Naive B cell (primary cell): ENCODE measurements at regions not wholly inside any gene's neighbourhood (a gene's known extent, or its start where the extent isn't known, plus 50 kb on each side); places are given as distances from the start of the nearest gene placed in this dataset.
"Not testable (repeated sequence)": the region's sequence is repeated elsewhere in the genome, so short reads cannot be mapped to it uniquely, and the experiment has no call there.

Source experiments
- ATAC-seq, 2 donors: fragments of 150-1000 bp; cut with Tn5 transposase; 2 replicates each; pipeline ENCODE4 v1.10.0; 2021; ENCODE audit warnings: low read depth in 2 of 2, mild to moderate bottlenecking in 2 of 2, moderate library complexity in 2 of 2
- DNase-seq: peaks from one replicate; pipeline ENCODE4 v3.0.0; 2022
- H3K27ac Mint-ChIP-seq, 6 donors: one replicate each; pipeline ENCODE4 v1.8.0; 2020 to 2022; ENCODE audit warnings: mild to moderate bottlenecking in 6 of 6, mixed read lengths in 6 of 6, moderate library complexity in 5 of 6, inconsistent platforms in 2 of 6
- H3K27me3 Mint-ChIP-seq, 3 donors: one replicate each; pipeline ENCODE4 v1.8.0; 2021 to 2022; ENCODE audit warnings: mixed read lengths in 3 of 3, mild to moderate bottlenecking in 1 of 3
- H3K36me3 Mint-ChIP-seq, 2 donors: one replicate each; pipeline ENCODE4 v1.8.0; 2020 to 2022; ENCODE audit warnings: mixed read lengths in 2 of 2, inconsistent platforms in 1 of 2, mild to moderate bottlenecking in 1 of 2
- H3K4me1 Mint-ChIP-seq, 3 donors: one replicate each; pipeline ENCODE4 v1.8.0; 2020 to 2022; ENCODE audit warnings: mixed read lengths in 3 of 3, inconsistent platforms in 1 of 3, mild to moderate bottlenecking in 1 of 3, moderate library complexity in 1 of 3
- H3K4me3 Mint-ChIP-seq, 8 donors: one replicate each; pipeline ENCODE4 v1.8.0; 2020 to 2022; ENCODE audit warnings: mild to moderate bottlenecking in 8 of 8, mixed read lengths in 8 of 8, moderate library complexity in 8 of 8, inconsistent platforms in 2 of 8
- H3K9me3 Mint-ChIP-seq, 7 donors: one replicate each; pipeline ENCODE4 v1.8.0; 2020 to 2022; ENCODE audit warnings: mixed read lengths in 7 of 7, mild to moderate bottlenecking in 5 of 7, inconsistent platforms in 2 of 7, moderate library complexity in 1 of 7

DNA sequence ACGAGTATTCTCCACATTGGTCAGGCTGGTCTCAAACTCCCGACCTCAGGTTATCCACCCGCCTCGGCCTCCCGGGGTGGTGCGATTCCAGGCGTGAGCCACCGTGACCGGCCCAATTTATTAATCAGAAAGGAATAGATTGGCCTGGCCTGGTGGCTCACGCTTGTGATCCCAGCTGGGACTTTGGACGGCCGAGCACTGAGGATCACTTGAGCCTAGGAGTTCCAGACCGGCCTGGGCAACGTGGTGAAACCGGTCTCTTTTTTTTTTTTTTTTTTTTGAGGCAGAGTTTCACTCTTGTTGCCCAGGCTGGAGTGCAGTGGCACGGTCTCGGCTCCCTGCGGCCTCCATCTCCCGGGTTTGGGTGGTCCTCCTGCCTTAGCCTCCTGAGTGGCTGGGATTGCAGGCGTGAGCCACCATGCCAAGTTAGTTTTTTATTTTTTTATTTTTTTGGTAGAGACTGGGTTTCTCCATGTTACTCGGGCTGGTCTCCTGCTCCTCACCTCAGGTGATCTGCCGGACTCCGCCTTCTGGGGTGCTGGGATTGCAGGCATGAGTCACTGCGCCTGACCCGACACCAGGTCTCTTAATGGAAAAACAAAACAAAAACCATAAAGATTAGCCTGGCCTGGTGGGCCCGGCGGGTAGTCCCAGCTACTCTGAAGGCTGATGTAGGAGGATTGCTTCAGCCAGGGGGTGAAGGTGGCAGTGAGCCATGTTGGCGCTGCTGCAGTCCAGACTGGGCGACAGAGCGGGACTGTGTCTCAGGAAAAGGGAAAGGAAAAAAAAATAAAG is 141.0 kb downstream of the GOLGA6L22 start:
- ATAC-seq, H3K36me3 Mint-ChIP-seq, DNase-seq, H3K4me1 Mint-ChIP-seq, H3K27ac Mint-ChIP-seq, H3K27me3 Mint-ChIP-seq, H3K9me3 Mint-ChIP-seq: not testable (repeated sequence)
- H3K4me3 Mint-ChIP-seq = peak overlapping the region in 1 of 8 donors; percentile 60

GRCh38 chr15:22616976-22617375 is 158.3 kb downstream of the GOLGA6L22 start:
- not testable (repeated sequence) for H3K4me3 Mint-ChIP-seq, H3K27ac Mint-ChIP-seq, H3K27me3 Mint-ChIP-seq, DNase-seq, H3K4me1 Mint-ChIP-seq, H3K9me3 Mint-ChIP-seq, H3K36me3 Mint-ChIP-seq, ATAC-seq

GRCh38 chr15:22631789-22632188 is 154.7 kb upstream of the NIPA1 start:
- not testable (repeated sequence) for H3K27ac Mint-ChIP-seq, H3K4me1 Mint-ChIP-seq, H3K27me3 Mint-ChIP-seq, ATAC-seq, DNase-seq, H3K9me3 Mint-ChIP-seq, H3K4me3 Mint-ChIP-seq, H3K36me3 Mint-ChIP-seq

DNA sequence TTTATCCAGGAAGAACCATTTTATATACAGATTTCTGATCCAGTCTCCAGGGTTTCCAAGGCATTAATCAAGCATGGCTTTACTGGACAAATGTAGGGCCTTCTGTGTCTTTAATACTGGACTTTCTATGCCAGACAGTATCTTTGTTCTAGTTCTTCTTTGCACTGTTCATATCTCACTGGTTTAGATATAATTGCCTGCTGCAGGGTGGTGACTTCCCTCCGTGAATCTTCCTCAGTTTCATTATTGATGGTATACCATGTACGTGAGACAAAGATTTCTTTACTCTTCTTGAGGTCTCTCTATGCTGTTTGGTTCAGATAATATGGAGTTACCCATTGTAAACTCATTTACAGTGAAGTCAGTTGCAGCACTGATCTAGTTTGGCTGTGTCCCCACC is 146.5 kb upstream of the NIPA1 start:
- not testable (repeated sequence) for H3K4me3 Mint-ChIP-seq, H3K9me3 Mint-ChIP-seq, DNase-seq, ATAC-seq, H3K4me1 Mint-ChIP-seq, H3K36me3 Mint-ChIP-seq, H3K27ac Mint-ChIP-seq
- H3K27me3 Mint-ChIP-seq = peaks cover 4 to 26% (median 14%) of the 10 kb centered on the region in 3 donors

- not testable (repeated sequence) for H3K36me3 Mint-ChIP-seq, H3K4me1 Mint-ChIP-seq, H3K4me3 Mint-ChIP-seq, H3K27ac Mint-ChIP-seq, H3K9me3 Mint-ChIP-seq, ATAC-seq, DNase-seq
- peaks cover 0 to 11% (median 0%) of the 10 kb centered on the region in 3 donors for H3K27me3 Mint-ChIP-seq
Observed at GRCh38 chr15:22649458-22649857, 137.0 kb upstream of the NIPA1 start.

- not testable (repeated sequence) for H3K4me1 Mint-ChIP-seq, H3K9me3 Mint-ChIP-seq, ATAC-seq
Observed at GRCh38 chr15:22651179-22651578, 135.3 kb upstream of the NIPA1 start.

DNA sequence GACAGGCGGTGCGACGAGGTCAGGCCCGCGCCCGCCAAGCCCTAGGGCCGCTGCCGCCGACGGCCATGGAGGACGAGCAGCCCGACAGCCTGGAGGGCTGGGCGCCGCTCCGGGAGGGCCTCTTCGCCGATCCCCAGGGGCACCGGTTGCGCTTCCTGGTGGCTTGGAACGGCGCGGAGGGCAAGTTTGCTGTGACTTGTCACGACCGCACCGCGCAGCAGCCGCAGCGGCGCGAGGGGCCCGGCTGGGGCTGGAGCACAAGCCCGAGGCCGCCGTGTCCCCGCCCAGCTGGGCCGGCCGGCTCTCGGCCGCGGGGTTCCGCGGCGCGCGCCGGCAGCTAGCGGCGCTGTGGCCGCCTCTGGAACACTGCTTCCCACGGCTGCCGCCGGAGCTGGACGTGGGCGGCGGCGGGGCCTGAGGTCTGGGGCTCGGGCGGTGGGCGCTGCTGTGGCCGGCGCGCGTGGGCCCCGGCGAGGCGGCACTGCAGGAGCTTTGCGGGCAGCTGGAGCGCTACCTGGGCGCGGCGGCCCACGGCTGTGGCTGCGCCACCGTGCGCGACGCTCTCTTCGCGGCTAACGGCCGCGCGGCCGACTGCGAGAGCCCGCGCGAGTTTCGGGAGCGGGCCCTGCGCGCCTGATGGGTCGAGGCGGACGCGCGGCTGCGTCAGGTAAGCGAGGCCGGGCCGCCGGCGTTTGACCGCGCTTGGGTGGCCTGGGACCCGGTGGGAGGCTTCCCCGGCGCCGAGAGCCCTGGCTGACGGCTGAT is 122.0 kb upstream of the NIPA1 start:
- peak; percentile 77 to 78 for ATAC-seq
- H3K27ac Mint-ChIP-seq = peak overlapping the region in 1 of 6 donors; percentile 69
- H3K36me3 Mint-ChIP-seq = not testable (repeated sequence)

More at GRCh38 chr15:22651179-22651578, 135.3 kb upstream of the NIPA1 start:
- H3K36me3 Mint-ChIP-seq, H3K4me3 Mint-ChIP-seq, DNase-seq, H3K27ac Mint-ChIP-seq, H3K27me3 Mint-ChIP-seq: not testable (repeated sequence)

GRCh38 chr15:22665059-22665702 is 121.3 kb upstream of the NIPA1 start:
- ATAC-seq, H3K36me3 Mint-ChIP-seq, H3K27me3 Mint-ChIP-seq, H3K9me3 Mint-ChIP-seq: not testable (repeated sequence)
- H3K4me1 Mint-ChIP-seq = peaks cover 6 to 11% (median 9%) of the 10 kb centered on the region in 3 donors
- peak overlapping the region in 5 of 6 donors; percentile 20 to 74 (median 59) for H3K27ac Mint-ChIP-seq
- peak overlapping the region; percentile 69 to 88 (median 82) for H3K4me3 Mint-ChIP-seq
- peak; percentile 19 for DNase-seq

More for the DNA sequence above, 122.0 kb upstream of the NIPA1 start:
- not testable (repeated sequence) for H3K9me3 Mint-ChIP-seq, H3K27me3 Mint-ChIP-seq
- peak; percentile 19 for DNase-seq
- H3K4me3 Mint-ChIP-seq = peak overlapping the region; percentile 71 to 88 (median 82)
- H3K4me1 Mint-ChIP-seq = peaks cover 6 to 11% (median 9%) of the 10 kb centered on the region in 3 donors

DNA sequence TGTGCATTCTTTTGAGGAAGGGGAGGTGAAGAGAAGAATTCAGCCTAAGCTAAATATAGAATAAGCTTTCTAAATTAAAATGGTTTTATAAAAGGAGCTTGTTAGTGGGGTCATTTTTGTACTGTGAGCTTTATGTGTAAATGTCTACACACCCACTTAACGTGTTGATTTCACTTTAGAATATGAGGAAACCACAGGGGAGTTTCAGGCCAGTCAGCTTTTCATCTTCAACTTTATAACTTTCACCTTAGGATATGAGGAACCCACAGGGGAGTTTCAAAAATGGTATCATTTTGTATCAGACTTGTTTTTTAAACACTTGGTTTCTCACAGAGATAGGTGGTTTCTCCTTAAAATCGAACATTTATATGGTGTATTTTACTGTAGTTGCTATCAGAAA is 120.7 kb upstream of the NIPA1 start:
- Mint-ChIP-seq H3K4me1 (peaks cover 6 to 11% (median 9%) of the 10 kb centered on the region in 3 donors), H3K4me3 (peak overlapping the region; percentile 69 to 88 (median 82)), H3K27ac (peak overlapping the region in 4 of 6 donors; percentile 20 to 74 (median 50))
- not testable (repeated sequence) for ATAC-seq, H3K36me3 Mint-ChIP-seq, H3K27me3 Mint-ChIP-seq, H3K9me3 Mint-ChIP-seq
- DNase-seq = peak; percentile 5

- H3K27me3 Mint-ChIP-seq, H3K27ac Mint-ChIP-seq, ATAC-seq, H3K4me3 Mint-ChIP-seq, DNase-seq, H3K36me3 Mint-ChIP-seq, H3K4me1 Mint-ChIP-seq, H3K9me3 Mint-ChIP-seq: not testable (repeated sequence)
Observed at GRCh38 chr15:22684786-22685185, 101.7 kb upstream of the NIPA1 start.

DNA sequence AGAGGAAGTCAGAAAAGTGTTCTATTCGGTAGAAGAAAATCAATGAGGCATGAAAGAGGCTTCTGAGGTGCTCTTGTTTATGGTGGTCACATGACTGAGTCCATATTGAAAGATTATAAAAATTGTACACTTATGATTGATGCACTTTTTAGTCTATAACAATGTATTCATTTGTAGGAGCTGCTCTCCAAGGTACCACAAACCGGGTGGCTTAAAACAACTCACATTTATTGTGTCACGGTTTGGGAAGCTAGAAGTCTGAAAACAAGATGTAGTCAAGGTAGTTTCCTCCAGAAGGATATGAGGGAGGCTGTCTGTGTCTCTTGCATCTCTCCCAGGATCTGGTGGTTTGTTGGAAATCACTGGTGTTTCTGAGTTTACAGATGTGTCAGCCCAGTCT is 86.6 kb upstream of the NIPA1 start:
- ATAC-seq, DNase-seq, H3K27me3 Mint-ChIP-seq, H3K4me1 Mint-ChIP-seq, H3K27ac Mint-ChIP-seq, H3K9me3 Mint-ChIP-seq, H3K36me3 Mint-ChIP-seq, H3K4me3 Mint-ChIP-seq: not testable (repeated sequence)

GRCh38 chr15:22710831-22711341 is 75.6 kb upstream of the NIPA1 start:
- not testable (repeated sequence) for H3K9me3 Mint-ChIP-seq, H3K27ac Mint-ChIP-seq

DNA sequence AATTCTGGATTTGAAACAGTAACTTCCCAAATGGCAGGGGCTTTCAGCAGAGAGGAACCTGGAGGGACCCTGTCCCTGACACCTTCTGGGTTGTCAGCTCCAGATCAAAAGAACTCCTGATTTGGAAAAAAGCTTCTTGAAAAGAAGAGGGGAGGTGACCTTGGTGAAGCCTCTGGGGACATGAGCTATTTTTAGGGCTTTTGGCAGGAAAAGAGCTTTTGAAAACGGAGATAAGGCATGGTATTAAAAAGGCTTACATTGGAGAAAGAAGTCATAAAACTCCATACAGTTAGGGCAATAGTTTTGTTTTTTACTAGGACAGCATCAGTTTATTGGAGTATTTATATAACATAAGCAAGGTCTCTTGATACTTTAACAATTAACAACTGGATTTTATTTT is 72.5 kb upstream of the NIPA1 start:
- not testable (repeated sequence) for DNase-seq, H3K27ac Mint-ChIP-seq, H3K4me1 Mint-ChIP-seq, H3K9me3 Mint-ChIP-seq, ATAC-seq, H3K36me3 Mint-ChIP-seq
- Mint-ChIP-seq H3K27me3 (peaks cover 9 to 33% (median 29%) of the 10 kb centered on the region in 3 donors), H3K4me3 (peak overlapping the region in 6 of 8 donors; percentile 64 to 82 (median 71))

More at GRCh38 chr15:22710831-22711341, 75.6 kb upstream of the NIPA1 start:
- H3K27me3 Mint-ChIP-seq = peaks cover 0 to 24% (median 15%) of the 10 kb centered on the region in 3 donors
- peak overlapping the region in 2 of 8 donors; percentile 38 to 60 for H3K4me3 Mint-ChIP-seq
- not testable (repeated sequence) for DNase-seq, H3K4me1 Mint-ChIP-seq, H3K36me3 Mint-ChIP-seq, ATAC-seq
